GM19328 (cell line): ENCODE measurements at regions not wholly inside any gene's neighbourhood (a gene's known extent, or its start where the extent isn't known, plus 50 kb on each side); places are given as distances from the start of the nearest gene placed in this dataset.
"Not testable (repeated sequence)": the region's sequence is repeated elsewhere in the genome, so short reads cannot be mapped to it uniquely, and the experiment has no call there.

Experiments used
- ATAC-seq: cut with Tn5 transposase; IDR thresholded peaks from one replicate; pipeline ENCODE4 v1.9.1; 2021; ENCODE audit warnings: mild to moderate bottlenecking, moderate library complexity; ENCODE audit not compliant: unreplicated experiment

DNA sequence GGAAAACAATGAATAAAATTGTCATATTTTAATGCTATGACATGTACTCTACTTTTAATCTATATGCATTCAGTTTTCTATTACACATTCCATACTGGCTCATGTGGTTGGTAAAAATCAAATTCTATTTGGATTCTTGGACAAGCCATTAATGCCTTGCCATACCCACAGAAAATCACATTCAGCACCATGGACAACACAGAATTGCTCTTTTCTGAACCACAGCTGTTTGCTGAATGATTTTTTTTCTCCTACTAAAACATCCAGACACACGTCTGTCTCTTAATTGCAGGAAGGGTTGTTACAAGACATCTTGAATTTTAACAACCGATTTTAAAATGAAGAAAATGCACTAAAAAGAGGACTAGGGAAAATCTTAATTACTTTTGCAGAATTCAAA, 675.6 kb downstream of the BRINP1 start:
- ATAC-seq: no peak

DNA sequence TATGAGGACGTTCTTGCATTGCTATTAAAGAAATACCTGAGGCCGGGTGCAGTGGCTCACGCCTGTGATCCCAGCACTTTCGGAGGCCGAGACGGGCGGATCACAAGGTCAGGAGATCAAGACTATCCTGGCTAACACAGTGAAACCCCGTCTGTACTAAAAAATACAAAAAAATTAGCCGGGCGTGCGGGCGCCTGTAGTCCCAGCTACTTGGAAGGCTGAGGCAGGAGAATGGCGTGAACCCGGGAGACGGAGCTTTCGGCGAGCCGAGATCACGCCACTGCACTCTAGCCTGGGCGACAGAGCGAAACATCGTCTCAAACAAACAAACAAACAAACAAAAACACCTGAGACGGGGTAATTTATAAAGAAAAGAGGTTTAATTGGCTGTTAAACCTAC, 674.0 kb downstream of the BRINP1 start:
- not testable (repeated sequence) for ATAC-seq

DNA sequence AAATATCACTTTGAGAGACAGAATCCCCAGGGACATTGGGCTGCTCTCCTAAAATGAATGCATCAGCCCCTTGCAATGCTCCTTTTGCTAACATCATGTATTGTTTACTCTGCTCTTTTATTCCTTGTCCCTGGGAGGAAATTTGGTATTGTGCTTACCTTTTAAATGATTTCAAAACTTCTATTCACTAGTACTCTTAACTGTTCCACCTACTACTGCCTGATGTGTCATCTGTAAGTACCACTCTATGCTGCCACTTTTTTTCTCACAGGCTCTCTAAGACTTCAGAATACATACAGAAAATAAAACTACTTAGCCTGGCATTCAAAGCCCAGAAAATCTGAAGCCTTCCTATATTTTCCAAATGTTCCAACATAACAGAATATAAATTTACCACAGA, 667.2 kb downstream of the BRINP1 start:
- ATAC-seq: no peak

DNA sequence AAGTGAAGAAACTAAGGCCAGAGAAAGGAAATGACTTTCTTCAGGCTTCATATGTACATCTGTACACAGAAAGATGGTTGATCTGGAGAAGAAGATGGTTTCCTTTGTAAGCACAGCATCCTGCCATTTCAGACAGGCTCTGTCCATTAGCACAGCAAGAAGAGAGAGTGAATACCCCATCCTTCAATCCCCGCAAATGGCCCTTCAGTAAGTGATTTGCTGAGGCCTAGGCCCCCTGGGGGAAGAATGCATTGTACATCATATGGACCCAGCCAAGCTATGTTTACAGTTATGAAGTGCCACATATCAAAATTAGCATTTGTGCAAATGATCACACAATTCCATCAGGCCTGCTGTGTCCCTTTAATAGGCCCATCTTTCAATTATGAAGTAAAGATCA, 657.4 kb downstream of the BRINP1 start:
- no peak for ATAC-seq

DNA sequence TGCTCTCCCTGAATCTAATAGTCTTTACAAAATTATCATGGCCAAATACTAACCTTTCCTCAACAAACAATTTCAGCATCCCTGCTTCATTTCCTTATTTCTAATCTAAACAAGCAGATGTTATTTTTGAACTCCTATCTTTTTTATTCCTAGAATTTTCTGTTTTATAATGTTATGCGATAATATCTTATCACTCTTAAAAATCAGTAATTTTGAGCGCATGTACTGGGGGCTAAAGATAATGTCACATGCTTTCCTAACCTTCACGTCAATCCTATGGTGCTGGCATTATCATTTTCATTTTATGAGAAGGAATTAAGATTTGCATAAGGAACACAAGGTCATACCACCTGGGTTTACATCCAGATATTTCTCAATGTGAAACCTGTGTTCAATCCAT, 648.0 kb downstream of the BRINP1 start:
- ATAC-seq: no peak

DNA sequence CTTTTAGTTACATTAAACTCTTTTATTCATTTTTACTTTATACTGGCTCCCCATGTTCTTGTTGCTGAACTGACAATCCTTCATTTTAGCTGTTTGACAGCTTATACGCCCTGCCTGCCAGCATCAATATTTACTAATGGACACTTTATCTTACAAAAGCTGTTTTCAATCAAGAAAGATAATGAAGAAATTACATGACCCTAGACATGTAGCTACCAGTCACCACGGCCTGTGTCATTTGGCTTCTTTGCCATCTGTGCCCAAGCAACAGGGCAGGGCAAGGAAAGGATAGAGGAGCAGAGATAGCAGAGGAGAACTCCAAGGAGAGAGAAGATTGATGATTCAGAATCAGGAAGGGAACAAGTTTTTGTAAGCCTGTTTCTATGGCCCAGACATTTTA, 647.3 kb downstream of the BRINP1 start:
- no peak for ATAC-seq

DNA sequence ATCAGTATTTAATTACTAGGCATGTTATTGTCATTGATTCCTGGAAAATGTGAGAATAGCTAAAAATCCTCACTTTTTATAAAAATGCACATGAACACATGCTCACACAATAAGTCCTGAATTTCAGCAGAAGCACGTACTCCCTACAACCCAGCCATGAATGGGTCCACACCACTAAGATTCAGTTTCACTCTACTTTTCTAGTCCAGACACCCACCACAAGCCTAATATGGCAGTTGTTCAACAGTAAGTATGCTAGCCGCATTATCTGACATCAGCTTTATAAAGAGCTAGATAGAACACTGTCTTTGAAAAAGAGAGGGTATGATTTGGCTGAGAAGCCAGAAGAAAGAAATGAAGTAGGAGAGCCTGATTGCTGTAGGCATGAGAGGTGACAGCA, 639.3 kb downstream of the BRINP1 start:
- no peak for ATAC-seq

DNA sequence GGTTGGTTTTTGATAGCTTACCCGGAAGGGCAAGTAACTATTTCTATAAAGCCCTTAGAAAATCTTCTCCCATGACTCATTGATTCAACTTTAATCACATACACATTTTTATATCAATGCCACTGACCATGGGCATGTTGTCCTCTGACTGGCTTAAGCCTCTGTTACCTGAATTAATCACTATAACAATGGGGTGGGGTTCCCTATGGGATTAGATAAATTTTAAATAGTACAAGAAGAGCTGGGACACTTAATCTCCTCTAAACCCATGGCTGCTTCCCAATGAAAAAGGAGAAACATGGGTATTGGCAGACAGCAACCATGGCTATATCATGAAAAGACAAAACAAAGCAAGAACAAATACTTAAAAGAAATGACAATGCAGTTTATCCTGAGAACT, 636.2 kb downstream of the BRINP1 start:
- no peak for ATAC-seq

DNA sequence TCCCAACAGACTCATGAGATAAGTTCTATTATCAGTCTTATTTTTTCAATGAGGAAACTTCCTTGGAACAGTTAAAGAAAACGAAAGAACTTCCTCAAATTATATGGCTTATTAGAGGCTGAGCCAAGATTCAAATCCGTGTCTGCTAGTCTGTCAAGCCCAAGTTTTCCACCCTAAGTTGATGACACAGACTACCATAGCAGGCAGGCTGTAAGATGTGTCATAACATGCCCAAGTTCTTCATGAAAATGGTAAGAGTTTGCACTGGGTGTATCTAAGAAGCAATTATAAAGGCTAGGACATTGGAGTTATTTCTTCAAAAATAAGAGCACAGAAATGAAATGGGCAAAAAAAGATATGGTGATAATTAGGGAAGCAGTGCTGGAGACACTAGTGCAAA, 634.5 kb downstream of the BRINP1 start:
- ATAC-seq: no peak

DNA sequence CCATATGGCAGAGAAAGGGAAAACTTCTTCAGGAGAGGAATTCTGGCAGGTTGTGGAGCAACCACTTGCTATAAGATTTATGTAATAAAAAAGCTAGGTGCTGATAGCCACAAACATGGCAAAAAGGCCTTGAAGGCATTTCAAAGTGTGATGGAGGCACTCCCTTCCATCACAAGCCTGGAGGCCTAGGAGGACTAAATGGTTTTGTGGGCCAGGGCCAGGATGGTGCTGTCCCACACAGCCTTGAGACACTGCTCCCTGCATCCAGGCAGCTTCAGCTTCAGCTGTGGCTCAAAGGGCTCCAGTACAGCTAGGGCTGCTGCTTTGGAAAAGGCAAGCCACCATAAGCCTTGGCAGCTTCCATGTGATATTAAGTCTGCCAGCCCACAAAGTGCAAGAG, 632.8 kb downstream of the BRINP1 start:
- no peak for ATAC-seq

DNA sequence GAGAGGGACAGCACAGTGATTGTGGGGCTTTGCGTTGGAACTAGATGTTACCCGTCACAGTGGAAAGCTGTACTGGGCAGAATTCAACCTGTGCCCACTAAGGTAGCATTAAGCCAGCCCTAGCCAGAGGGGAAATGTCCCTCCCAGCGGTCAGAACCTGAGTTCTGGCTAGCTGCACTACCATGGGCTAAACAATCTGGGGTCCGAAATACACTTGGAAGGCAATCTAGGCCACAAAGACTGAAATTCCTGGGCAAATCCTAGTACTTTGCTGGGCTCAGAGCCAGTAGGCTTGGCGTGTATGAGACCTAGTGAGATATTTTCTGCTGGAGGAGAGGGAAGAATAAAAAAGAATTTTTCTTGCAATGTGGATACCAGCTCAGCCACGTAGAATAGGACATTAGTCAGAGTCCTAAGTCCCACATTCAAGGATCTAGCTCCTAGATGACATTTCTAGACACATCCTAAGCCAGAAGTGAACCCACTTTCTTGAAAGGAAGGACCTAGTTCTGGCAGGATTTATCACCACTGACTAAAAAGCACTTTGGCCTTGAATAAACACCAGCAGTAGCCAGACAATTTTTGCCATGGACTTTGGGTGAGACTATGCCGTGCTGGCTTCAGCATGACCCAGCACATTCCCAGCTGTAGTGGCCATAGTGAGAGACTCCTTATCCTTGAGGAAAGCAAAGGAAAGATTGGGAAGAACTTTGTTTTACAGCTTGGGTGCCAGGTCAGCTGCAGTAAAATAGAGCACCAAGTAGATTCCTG, 618.0 kb downstream of the BRINP1 start:
- ATAC-seq: no peak

DNA sequence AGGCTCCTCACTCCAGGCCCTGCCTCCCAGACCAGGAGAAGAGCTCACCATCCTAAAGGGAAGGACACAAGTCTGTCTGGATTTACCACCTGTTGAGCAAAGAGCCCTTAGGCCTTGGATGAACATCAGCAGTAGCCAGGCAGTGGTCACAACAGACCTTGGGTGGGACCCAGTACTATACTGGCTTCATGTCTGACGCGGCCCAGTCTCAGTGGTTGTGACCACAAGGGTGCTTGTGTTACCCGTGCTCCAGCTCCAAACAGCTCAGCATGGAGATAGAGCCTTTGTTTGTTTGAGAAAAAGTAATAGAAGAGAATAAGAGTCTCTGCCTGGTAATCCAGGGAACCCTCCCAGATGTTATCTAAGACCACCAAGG, 617.4 kb downstream of the BRINP1 start:
- ATAC-seq: no peak

DNA sequence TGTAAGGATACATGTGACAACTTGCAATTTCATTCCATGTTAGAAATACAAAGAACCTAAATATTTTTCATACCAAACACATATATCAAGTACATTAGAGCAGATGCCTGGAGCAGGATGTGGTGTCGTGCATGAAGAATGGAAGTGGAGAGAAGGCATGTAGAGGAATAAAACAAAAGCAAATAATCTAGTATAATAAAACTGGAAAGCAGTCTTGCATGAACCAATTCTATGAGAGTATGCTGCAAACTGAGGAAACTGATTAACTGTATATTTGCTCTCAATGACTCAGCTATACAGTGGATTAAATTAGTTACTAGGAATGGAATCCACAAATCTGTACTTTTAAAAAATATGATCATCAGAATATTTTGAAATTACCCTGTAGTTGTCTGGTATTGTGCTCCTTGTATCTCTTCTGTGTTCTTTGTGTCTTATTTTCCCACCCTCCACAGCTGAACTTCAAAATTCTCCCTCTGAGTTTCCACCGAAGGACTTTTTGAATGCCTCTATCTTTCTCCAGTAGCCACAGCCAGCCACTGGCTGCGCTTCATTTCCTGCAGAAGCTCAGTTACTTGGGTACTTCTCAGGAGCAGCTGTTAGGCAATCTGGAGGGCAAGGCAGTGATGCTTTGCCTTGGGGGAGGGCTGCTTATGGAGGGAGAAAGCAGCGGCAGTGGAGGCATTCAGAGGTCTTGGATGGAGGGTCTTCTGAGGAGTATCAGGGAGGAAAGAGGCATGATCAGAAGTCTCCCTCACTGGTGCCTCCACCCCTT, 608.0 kb downstream of the BRINP1 start:
- ATAC-seq: no peak

DNA sequence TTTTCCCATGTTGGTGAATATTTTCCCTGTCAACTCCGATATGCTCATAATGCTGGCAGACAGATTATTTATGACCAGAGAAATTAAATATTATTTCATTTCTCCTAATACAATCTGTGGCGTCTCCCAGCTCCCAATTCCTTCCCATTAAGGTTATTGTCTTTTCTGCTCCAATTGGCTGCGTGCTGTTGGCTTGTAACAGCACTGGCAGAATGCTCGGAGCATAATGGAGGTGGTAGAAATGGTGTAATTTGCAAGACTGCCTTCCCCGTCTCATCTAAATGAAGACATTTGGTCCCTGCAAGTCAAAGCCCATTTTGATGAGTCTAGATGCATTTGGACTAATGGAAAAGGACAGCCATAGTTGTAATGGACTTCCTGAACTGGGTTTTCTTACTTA, 601.7 kb downstream of the BRINP1 start:
- no peak for ATAC-seq

DNA sequence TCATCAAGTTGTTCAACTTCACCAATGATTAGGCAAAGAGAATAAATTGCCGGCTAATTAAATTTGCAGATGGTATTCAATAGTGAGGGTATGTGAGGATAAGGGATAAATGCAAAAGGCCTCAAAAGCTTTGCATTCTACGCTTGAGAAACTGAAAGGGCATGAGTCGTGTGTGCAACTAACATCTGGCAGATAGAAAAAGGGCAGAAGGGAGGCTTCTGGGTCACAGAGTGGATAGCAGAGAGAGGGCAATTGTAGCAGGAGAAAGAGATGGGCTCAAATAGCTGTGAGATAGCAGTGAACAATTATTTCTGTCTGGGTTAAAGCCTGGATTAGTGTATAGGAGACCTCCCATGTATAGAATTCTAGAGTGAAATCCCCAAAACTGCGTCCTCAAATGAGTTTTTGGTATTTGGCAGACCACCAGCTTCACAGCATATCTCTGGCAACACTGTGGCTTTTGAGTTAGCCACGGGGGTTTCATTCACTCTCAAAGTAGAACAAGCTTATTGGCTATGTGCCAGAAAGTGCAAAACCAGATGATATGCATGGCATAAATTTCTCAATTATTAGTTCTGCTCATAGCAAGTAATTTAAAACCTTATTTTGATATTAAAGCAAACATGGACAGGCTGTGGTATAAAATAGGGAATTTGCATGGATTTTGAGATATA, 586.3 kb downstream of the BRINP1 start:
- ATAC-seq: no peak

DNA sequence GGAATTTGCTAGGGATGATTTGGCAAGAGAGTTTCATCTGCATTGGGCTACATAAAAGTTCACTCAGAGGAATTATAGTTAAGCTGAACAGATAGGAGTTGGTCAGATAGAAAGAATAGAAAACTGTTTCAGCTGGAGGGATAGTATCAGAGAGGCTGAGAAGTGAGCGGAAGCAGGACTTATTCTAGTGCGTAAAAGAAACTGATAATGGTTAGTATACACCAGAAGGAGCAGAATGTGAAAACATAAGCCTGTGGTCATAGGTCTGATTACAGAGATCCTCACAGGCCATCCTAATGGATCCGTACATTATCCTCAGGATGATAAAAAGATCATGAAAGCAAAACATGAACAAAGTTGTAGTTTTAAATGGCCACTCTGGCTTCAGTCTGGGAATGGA, 585.2 kb downstream of the BRINP1 start:
- ATAC-seq: no peak

DNA sequence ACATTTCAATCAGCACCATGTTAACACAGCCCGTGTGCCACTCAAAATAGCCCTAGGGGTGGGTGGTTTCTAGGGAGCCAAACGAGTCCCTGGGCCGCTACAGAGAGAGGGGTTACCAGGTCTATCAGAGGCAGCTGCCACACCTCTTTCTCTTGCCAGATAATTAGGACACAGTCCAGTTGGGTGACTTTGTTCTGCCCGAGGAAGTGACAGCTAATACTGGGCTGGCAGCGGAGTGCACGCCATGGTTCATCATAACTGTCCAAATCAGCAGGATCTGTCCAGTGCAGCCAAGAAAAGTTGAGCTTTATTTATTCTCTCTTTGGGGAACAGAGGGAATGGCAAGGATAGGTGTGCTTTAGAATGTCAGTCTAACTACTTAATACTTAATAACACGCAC, 583.8 kb downstream of the BRINP1 start:
- ATAC-seq: no peak

DNA sequence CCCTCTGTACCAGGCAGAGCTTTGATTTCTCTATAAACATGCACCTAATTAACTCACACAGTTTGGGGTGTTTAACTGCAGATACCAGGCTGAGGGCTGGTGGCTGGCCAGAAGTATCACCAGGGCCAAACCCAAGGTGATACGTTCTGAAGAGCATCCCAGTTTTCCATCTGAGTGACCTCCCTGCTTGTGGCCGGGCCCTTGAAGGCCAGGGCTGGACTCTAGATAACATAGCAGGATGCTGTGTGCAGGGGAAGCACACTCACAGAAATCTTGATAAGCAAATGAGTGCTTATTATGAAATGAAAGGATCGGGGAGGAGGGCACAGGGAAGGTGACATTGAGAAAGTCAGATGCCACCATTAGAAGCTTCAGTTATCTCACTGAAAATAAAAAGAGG, 582.4 kb downstream of the BRINP1 start:
- ATAC-seq: no peak

DNA sequence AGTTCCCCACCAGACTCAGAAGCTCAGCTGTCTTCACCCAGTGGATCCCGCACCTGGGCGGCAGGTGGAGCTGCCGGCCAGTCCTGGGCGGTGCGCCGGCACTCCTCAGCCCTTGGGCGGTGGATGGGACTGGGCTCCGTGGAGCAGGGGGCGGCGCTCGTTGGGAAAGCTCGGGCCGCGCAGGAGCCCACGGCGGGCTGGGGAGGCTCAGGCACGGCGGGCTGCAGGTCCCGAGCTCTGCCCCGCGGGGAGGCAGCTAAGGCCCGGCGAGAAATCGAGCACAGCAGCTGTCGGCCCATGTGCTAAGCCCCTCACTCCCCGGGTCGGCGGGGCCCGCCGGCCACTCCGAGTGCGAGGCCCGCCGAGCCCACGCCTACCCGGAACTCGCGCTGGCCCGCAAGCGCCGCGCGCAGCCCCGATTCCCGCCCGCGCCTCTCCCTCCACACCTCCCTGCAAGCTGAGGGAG, 560.0 kb downstream of the BRINP1 start:
- ATAC-seq: no peak

DNA sequence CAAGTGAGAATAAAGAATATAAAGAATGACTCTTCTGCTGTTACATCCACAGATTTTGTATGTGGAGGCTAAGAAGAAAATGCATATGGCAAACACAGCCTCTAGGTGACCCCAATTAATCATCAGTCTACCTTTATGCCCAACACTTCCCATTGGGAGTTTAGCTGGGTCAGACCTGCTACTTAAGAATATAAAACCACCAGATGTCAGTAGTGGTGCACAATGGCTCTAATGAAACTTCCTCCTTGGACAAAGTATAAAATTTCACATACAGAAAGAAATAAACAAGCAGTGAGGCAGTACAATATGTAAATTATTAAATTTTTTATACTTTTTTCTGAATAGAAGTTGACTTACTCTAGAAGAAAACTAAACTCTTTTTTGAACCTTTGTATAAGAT, 539.9 kb downstream of the BRINP1 start:
- no peak for ATAC-seq

DNA sequence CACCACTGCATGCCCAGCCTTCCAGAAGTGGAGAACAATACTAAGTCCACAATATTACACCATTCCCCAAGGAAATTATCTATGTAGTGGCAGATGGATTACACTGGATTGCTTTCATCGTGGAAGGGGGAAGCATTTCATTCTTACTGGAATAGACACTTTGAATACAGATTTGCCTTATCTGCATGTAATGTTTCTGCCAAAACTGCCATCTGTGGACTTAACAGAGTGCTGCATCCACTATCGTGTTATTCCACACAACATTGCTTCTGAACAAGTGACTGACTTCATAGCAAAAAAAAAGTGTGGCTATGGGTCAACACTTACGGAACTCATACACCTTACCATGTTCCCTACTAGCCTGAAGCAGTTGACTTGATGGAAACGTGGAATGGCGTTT, 536.9 kb downstream of the BRINP1 start:
- ATAC-seq: no peak

DNA sequence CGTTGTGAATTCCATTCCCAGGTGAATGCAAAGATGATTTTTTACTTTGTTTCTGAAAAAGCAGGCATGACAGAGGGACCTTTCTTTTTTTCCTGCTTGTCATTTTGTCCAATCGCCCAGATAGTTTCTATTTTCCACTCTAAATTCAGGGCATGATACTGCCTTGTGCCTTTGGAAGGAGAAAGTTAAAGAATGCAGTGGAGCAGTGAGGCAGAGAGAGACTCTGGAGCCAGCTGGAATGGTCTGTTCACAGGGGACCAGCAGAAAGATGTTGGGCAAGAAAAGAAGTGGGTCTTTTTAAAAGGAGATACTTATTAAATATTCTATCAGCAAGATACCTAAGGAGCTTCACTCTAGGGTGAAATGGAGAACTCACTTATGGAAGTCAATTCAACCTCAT, 532.3 kb downstream of the BRINP1 start:
- no peak for ATAC-seq
